Tibial nerve (tissue), 4 donors: ENCODE measurements at regions not wholly inside any gene's neighbourhood (a gene's known extent, or its start where the extent isn't known, plus 50 kb on each side); places are given as distances from the start of the nearest gene placed in this dataset.

Experiments
- DNase-seq, 2 donors: peaks; one replicate each; pipeline ENCODE4 v3.0.0-alpha.2; 2019; ENCODE audit warnings: low spot score in 2 of 2
- H3K27ac ChIP-seq, 4 donors: fragments of 200-600 bp; sonication (generic) in 3 of 4; one replicate each; pipeline ENCODE4 v1.5.1; 2017 to 2019; ENCODE audit warnings: mild to moderate bottlenecking in 1 of 4
- H3K27me3 ChIP-seq, 2 donors: fragments of 200-600 bp; sonication (generic) in 1 of 2; one replicate each; pipeline versions ENCODE4 v1.5.1 to v1.6.0; 2017 to 2019
- H3K36me3 ChIP-seq, 3 donors: fragments of 200-600 bp; sonication (generic); one replicate each; pipeline ENCODE4 v1.5.1; 2018 to 2019
- H3K4me1 ChIP-seq, 4 donors: fragments of 200-600 bp; sonication (generic) in 3 of 4; one replicate each; pipeline ENCODE4 v1.5.1; 2017 to 2019
- H3K4me3 ChIP-seq, 4 donors: fragments of 200-600 bp; sonication (generic) in 3 of 4; one replicate each; pipeline ENCODE4 v1.5.1; 2017 to 2019; ENCODE audit warnings: mild to moderate bottlenecking in 1 of 4, moderate library complexity in 1 of 4
- H3K9me3 ChIP-seq, 4 donors: fragments of 200-600 bp; sonication (generic) in 3 of 4; one replicate each; pipeline ENCODE4 v1.5.1; 2017 to 2019
- CTCF ChIP-seq, 5 experiments: fragments of 200-600 bp in 3 of 5; fragments of 450-650 bp in 2 of 5; sonication (generic) in 3 of 5; IDR thresholded peaks; one replicate each; pipeline ENCODE4 v1.5.1; 2016 to 2019; ENCODE audit warnings: antibody characterized with exemption in 5 of 5, mild to moderate bottlenecking in 3 of 5, moderate library complexity in 2 of 5
- EP300 ChIP-seq, 2 donors: sonication (generic); formaldehyde crosslinking; IDR thresholded peaks; one replicate each; pipeline ENCODE4 v1.6.1; 2017; ENCODE audit warnings: antibody characterized with exemption in 2 of 2, mild to moderate bottlenecking in 1 of 2
- POLR2A ChIP-seq, 2 donors: fragments of 450-650 bp; IDR thresholded peaks; one replicate each; pipeline ENCODE4 v1.6.1; 2017; ENCODE audit warnings: antibody characterized with exemption in 2 of 2, mild to moderate bottlenecking in 2 of 2, moderate library complexity in 2 of 2
- WGBS, 2 donors: methylation state at CpG; one replicate each; pipeline ENCODE4 v1.1.5; 2018; 5-methylcytosine and 5-hydroxymethylcytosine counted together

- H3K27me3 ChIP-seq: no peaks in the 10 kb centered on the region
- TF ChIP-seq EP300 (IDR thresholded peaks at IDR 0.05) (peak in 1 of 2 donors; percentile 49), CTCF (IDR thresholded peaks at IDR 0.05) (no peak)
- H3K27ac ChIP-seq: peak overlapping the region in 2 of 4 donors; percentile 22 to 40
- DNase-seq: no peak
- no peaks in the 10 kb centered on the region for H3K9me3 ChIP-seq
- H3K4me3 ChIP-seq: no peak overlapping the region
- peaks cover 0 to 12% (median 2%) of the 10 kb centered on the region in 4 donors for H3K4me1 ChIP-seq
- H3K36me3 ChIP-seq: no peaks in the 10 kb centered on the region
Observed at GRCh38 chr1:243996223-243996622, 54.9 kb upstream of the ZBTB18 start.

GRCh38 chr1:243991650-243992049 lies 59.4 kb upstream of the ZBTB18 start:
- Histone ChIP-seq H3K36me3 (no peaks in the 10 kb centered on the region), H3K4me1 (peaks cover 0 to 10% (median 1%) of the 10 kb centered on the region in 4 donors), H3K27ac (no peak overlapping the region), H3K27me3 (no peaks in the 10 kb centered on the region), H3K9me3 (no peaks in the 10 kb centered on the region), H3K4me3 (no peak overlapping the region)
- DNase-seq: no peak
- WGBS, 2 donors: 76 to 86% methylated on average over 3 of the region's 3 CpGs
- TF ChIP-seq EP300 (IDR thresholded peaks at IDR 0.05) (no peak), CTCF (IDR thresholded peaks at IDR 0.05) (no peak), POLR2A (IDR thresholded peaks at IDR 0.05) (no peak)

- Histone ChIP-seq H3K4me3 (no peak overlapping the region), H3K4me1 (no peaks in the 10 kb centered on the region), H3K36me3 (no peaks in the 10 kb centered on the region), H3K27ac (no peak overlapping the region), H3K27me3 (no peaks in the 10 kb centered on the region), H3K9me3 (no peaks in the 10 kb centered on the region)
- TF ChIP-seq CTCF (IDR thresholded peaks at IDR 0.05) (no peak), EP300 (IDR thresholded peaks at IDR 0.05) (no peak), POLR2A (IDR thresholded peaks at IDR 0.05) (no peak)
- no peak for DNase-seq
- WGBS, 2 donors: 92 to 93% methylated on average over 10 of the region's 10 CpGs
Observed at GRCh38 chr1:243984788-243985187, 66.3 kb upstream of the ZBTB18 start.

GRCh38 chr1:243982447-243983018 lies 68.5 kb upstream of the ZBTB18 start:
- H3K4me1 ChIP-seq: no peaks in the 10 kb centered on the region
- TF ChIP-seq POLR2A (IDR thresholded peaks at IDR 0.05) (no peak), CTCF (IDR thresholded peaks at IDR 0.05) (no peak), EP300 (IDR thresholded peaks at IDR 0.05) (no peak)
- 53 to 61% methylated on average over 7 of the region's 7 CpGs for WGBS, 2 donors
- H3K27me3 ChIP-seq: no peaks in the 10 kb centered on the region
- DNase-seq: no peak
- H3K4me3 ChIP-seq: no peak overlapping the region
- no peaks in the 10 kb centered on the region for H3K36me3 ChIP-seq
- no peak overlapping the region for H3K27ac ChIP-seq
- no peaks in the 10 kb centered on the region for H3K9me3 ChIP-seq

GRCh38 chr1:243980471-243980870 lies 70.6 kb upstream of the ZBTB18 start:
- Histone ChIP-seq H3K27me3 (no peaks in the 10 kb centered on the region), H3K4me1 (no peaks in the 10 kb centered on the region), H3K9me3 (no peaks in the 10 kb centered on the region), H3K27ac (no peak overlapping the region), H3K36me3 (no peaks in the 10 kb centered on the region), H3K4me3 (no peak overlapping the region)
- no peak for TF ChIP-seq CTCF (IDR thresholded peaks at IDR 0.05)
- TF ChIP-seq POLR2A (IDR thresholded peaks at IDR 0.05): no peak
- no peak for TF ChIP-seq EP300 (IDR thresholded peaks at IDR 0.05)
- 99 to 100% methylated on average over 3 of the region's 3 CpGs for WGBS, 2 donors
- DNase-seq: no peak
